Breast epithelium (tissue), 4 donors: ENCODE measurements at regions not wholly inside any gene's neighbourhood (a gene's known extent, or its start where the extent isn't known, plus 50 kb on each side); places are given as distances from the start of the nearest gene placed in this dataset.

Experiments
- DNase-seq, 2 donors: peaks; one replicate each; pipeline ENCODE4 v3.0.0-alpha.2; 2019; ENCODE audit warnings: low spot score in 2 of 2
- H3K27ac ChIP-seq, 2 donors: fragments of 200-600 bp; sonication (generic) in 1 of 2; one replicate each; pipeline ENCODE4 v1.5.1; 2016 to 2019; ENCODE audit warnings: mild to moderate bottlenecking in 1 of 2
- H3K27me3 ChIP-seq, 2 donors: fragments of 200-600 bp; sonication (generic) in 1 of 2; one replicate each; pipeline versions ENCODE4 v1.5.1 to v1.6.0; 2017 to 2019; ENCODE audit warnings: control low read depth in 1 of 2, mild to moderate bottlenecking in 1 of 2
- H3K36me3 ChIP-seq: fragments of 200-600 bp; one replicate; pipeline ENCODE4 v1.5.1; 2019
- H3K4me1 ChIP-seq, 2 donors: fragments of 200-600 bp; sonication (generic); one replicate each; pipeline ENCODE4 v1.5.1; 2016 to 2019; ENCODE audit warnings: control low read depth in 1 of 2
- H3K4me3 ChIP-seq, 3 donors: fragments of 200-600 bp; sonication (generic); 1 replicate in 2 of 3; 2 replicates in 1 of 3; pipeline ENCODE4 v1.5.1; 2016 to 2019; ENCODE audit warnings: mild to moderate bottlenecking in 3 of 3, moderate library complexity in 2 of 3
- H3K9me3 ChIP-seq, 2 donors: fragments of 200-600 bp; sonication (generic) in 1 of 2; one replicate each; pipeline ENCODE4 v1.5.1; 2016 to 2019; ENCODE audit warnings: control low read depth in 1 of 2
- POLR2A ChIP-seq: fragments of 450-650 bp; IDR thresholded peaks from one replicate; pipeline ENCODE4 v1.6.1; 2016; ENCODE audit warnings: antibody characterized with exemption, mild to moderate bottlenecking, moderate library complexity
- POLR2AphosphoS5 ChIP-seq, 3 donors: sonication (generic); formaldehyde crosslinking; IDR thresholded peaks; one replicate each; pipeline ENCODE4 v1.6.1; 2017; ENCODE audit warnings: antibody characterized with exemption in 3 of 3
- intact Hi-C: fragments of 100-400 bp; cut with DNase I; formaldehyde crosslinking; loops from one replicate; pipeline ENCODE4 v1.15.1; 2023; ENCODE audit warnings: low total_unique reads
- TF ChIP-seq, protein P1 (sequence below), 3 donors: fragments of 450-650 bp; IDR thresholded peaks; one replicate each; pipeline ENCODE4 v1.5.1; 2016 to 2017; ENCODE audit warnings: antibody characterized with exemption in 3 of 3, mild to moderate bottlenecking in 3 of 3, moderate library complexity in 3 of 3

DNA sequence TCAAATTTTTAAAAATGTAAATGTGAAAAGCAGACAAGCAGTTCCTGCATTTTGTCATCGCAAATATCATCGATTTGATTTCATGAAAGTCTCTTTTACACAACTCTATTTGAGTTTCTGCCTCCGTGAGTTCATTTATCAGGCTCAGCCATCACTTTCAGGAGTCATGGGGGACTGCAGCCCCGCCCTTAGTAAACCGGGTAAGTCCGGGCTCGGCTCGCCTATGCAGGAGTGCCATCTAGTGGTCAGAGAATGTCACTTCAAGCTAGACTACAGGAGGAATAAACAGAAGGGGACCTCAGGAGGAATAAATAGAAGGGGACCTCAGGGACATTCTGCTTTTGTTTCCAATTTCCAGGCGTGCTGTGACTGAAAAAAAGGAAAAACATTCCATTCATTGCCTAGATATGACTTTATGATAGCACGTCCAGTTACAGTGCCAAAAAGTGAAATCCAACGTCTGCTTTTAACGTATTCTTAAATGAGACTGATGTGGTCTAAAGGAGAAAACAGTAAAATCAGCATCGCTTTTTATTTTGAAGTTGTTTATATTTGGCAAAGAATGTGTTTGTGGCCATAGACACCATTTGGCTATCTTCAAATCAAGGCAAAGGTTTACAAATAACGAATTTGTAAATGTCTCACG lies 333.9 kb downstream of the HACE1 start:
- intact Hi-C loops: no loop called here
- H3K4me3 ChIP-seq: peak overlapping the region in 2 of 3 donors; percentile 19 to 50
- H3K4me1 ChIP-seq: no peaks in the 10 kb centered on the region
- H3K27ac ChIP-seq: no peak overlapping the region
- DNase-seq: peak; percentile 25 to 57
- no peak for TF ChIP-seq POLR2A
- no peak for TF ChIP-seq POLR2AphosphoS5 (IDR thresholded peaks at IDR 0.05)
- TF ChIP-seq, protein P1, sequence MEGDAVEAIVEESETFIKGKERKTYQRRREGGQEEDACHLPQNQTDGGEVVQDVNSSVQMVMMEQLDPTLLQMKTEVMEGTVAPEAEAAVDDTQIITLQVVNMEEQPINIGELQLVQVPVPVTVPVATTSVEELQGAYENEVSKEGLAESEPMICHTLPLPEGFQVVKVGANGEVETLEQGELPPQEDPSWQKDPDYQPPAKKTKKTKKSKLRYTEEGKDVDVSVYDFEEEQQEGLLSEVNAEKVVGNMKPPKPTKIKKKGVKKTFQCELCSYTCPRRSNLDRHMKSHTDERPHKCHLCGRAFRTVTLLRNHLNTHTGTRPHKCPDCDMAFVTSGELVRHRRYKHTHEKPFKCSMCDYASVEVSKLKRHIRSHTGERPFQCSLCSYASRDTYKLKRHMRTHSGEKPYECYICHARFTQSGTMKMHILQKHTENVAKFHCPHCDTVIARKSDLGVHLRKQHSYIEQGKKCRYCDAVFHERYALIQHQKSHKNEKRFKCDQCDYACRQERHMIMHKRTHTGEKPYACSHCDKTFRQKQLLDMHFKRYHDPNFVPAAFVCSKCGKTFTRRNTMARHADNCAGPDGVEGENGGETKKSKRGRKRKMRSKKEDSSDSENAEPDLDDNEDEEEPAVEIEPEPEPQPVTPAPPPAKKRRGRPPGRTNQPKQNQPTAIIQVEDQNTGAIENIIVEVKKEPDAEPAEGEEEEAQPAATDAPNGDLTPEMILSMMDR (IDR thresholded peaks at IDR 0.05): peak; percentile 53 to 86 (median 69)
- no peaks in the 10 kb centered on the region for H3K9me3 ChIP-seq
- H3K36me3 ChIP-seq: no peaks in the 10 kb centered on the region
- H3K27me3 ChIP-seq: no peaks in the 10 kb centered on the region

DNA sequence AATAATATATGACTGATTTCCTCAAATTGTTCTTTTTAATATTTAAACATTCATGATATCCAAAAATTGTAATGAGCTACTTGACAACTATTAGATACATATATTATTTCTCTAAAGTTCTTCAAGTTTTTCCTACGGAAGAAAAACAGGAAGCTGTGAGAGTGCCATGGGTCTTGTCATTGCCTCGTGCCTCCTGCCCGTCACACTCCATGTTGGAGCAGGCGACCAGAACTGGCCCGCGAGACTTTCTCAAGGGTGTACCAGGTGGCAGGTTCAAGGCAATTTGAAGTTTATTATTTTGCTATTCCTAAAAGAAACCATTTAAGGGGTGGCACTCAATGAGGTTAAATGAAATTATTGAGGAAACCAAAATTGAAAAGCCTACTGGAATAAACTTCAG lies 337.2 kb downstream of the HACE1 start:
- Histone ChIP-seq H3K4me1 (no peaks in the 10 kb centered on the region), H3K4me3 (no peak overlapping the region), H3K27me3 (no peaks in the 10 kb centered on the region), H3K9me3 (no peaks in the 10 kb centered on the region), H3K27ac (no peak overlapping the region), H3K36me3 (no peaks in the 10 kb centered on the region)
- DNase-seq: no peak
- intact Hi-C loops: no loop called here
- TF ChIP-seq POLR2A (no peak), POLR2AphosphoS5 (IDR thresholded peaks at IDR 0.05) (no peak)
- TF ChIP-seq, protein P1 (IDR thresholded peaks at IDR 0.05): no peak

DNA sequence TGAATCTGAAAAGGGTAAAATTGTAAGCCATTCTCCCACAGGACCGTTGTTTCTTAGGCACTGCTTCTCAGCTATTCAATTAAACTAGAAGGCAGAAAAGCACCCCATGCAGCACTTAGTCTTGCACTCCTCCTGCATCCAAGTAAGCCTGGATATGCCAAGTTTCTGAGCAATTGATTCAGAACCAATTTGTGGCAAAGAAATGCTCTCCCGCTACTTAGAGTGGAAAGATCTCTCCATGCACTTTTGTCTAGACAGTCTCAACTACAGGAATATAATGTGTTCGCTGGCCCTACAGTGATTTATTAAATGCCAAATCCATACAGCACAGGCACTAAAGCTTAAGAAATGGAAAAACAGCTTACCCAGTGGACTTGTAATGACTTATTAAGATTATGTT lies 338.5 kb downstream of the HACE1 start:
- no peaks in the 10 kb centered on the region for H3K27me3 ChIP-seq
- TF ChIP-seq, protein P1 (IDR thresholded peaks at IDR 0.05): no peak
- TF ChIP-seq POLR2AphosphoS5 (IDR thresholded peaks at IDR 0.05) (no peak), POLR2A (no peak)
- intact Hi-C loops: loop anchor here (1.0 kb wide), 1 partner anchor 17 kb away; no protein-coding TSS in a partner anchor

DNA sequence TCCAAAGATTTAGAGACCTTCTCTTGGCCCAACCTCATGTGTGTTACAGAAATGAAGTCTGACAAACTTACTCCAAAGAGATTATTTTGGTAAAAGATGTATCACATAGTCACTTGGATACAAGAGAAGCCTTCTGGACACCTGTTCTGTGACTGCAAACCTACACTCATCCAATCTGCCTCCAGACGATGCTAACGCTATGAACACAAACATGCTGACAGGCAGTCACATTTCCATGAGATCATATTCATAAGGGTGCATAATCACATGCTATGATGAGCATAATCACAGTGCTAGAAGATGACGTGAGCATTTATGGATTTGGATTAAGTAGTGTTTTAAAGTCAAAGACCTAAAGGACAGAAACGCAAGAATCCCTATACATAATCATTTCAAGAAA lies 340.2 kb downstream of the HACE1 start:
- intact Hi-C loops: no loop called here
- H3K36me3 ChIP-seq: no peaks in the 10 kb centered on the region
- no peak overlapping the region for H3K27ac ChIP-seq
- no peak overlapping the region for H3K4me3 ChIP-seq
- H3K4me1 ChIP-seq: no peaks in the 10 kb centered on the region
- TF ChIP-seq POLR2A (no peak), POLR2AphosphoS5 (IDR thresholded peaks at IDR 0.05) (no peak)
- TF ChIP-seq, protein P1 (IDR thresholded peaks at IDR 0.05): no peak
- no peaks in the 10 kb centered on the region for H3K27me3 ChIP-seq
- H3K9me3 ChIP-seq: no peaks in the 10 kb centered on the region
- DNase-seq: no peak

More for the DNA sequence above, 338.5 kb downstream of the HACE1 start:
- Histone ChIP-seq H3K9me3 (no peaks in the 10 kb centered on the region), H3K4me1 (no peaks in the 10 kb centered on the region), H3K4me3 (no peak overlapping the region), H3K36me3 (no peaks in the 10 kb centered on the region), H3K27ac (no peak overlapping the region)
- DNase-seq: no peak

DNA sequence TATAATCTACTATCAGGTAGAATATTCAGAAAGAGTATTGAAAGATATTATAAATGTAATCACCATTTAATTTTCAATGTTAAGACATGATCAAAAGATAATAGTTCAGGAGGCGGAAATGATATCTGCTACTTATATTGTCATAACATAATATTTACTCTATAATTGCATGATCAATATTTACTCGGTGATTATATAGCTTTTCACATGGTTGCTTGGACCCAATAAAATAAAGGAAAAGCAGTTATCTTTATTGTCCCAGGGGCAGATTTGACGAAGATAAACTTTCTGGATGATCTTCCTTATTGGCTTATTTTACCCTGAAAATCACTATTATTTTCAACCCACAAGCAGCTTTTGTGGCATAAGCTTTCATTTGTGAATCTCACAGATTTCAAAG lies 350.4 kb downstream of the HACE1 start:
- no peak overlapping the region for H3K4me3 ChIP-seq
- no peak for DNase-seq
- TF ChIP-seq, protein P1 (IDR thresholded peaks at IDR 0.05): no peak
- no peak overlapping the region for H3K27ac ChIP-seq
- intact Hi-C loops: no loop called here
- no peaks in the 10 kb centered on the region for H3K27me3 ChIP-seq
- no peaks in the 10 kb centered on the region for H3K9me3 ChIP-seq
- no peaks in the 10 kb centered on the region for H3K36me3 ChIP-seq
- no peaks in the 10 kb centered on the region for H3K4me1 ChIP-seq
